ENCODE measurements at regions not wholly inside any gene's neighbourhood (a gene's known extent, or its start where the extent isn't known, plus 50 kb on each side); places are given as distances from the start of the nearest gene placed in this dataset.
"Not testable (repeated sequence)": the region's sequence is repeated elsewhere in the genome, so short reads cannot be mapped to it uniquely, and the experiment has no call there.

- Histone ChIP-seq H3K4me1 (ENCODE audit: insufficient read depth, insufficient read length) (no peaks in the 10 kb centered on the region), H3K36me3 (ENCODE audit: insufficient read depth, insufficient read length, low read length) (no peaks in the 10 kb centered on the region), H3K9me3 (ENCODE audit: insufficient read depth, low read length) (no peaks in the 10 kb centered on the region), H3K9ac (ENCODE audit: insufficient read length, low read depth) (no peak overlapping the region), H3K27me3 (ENCODE audit: insufficient read depth, insufficient read length) (no peaks in the 10 kb centered on the region), H3K4me3 (ENCODE audit: insufficient read length, low read depth) (no peak overlapping the region)
- TF ChIP-seq YY1 (IDR thresholded peaks at IDR 0.05; ENCODE audit: insufficient read depth, insufficient read length) (no peak), SUZ12 (IDR thresholded peaks at IDR 0.05; ENCODE audit: extremely low read depth, insufficient read depth, insufficient read length) (no peak), ZNF274 (IDR thresholded peaks at IDR 0.05; ENCODE audit: low read depth, low read length) (no peak)
- DNase-seq (ENCODE audit: low read depth, low spot score), result no peak
Measured at GRCh38 chr3:160092760-160093159, 104.1 kb downstream of the IL12A start.

- no peak overlapping the region for H3K9ac ChIP-seq (ENCODE audit: insufficient read length, low read depth)
- TF ChIP-seq SUZ12 (IDR thresholded peaks at IDR 0.05; ENCODE audit: extremely low read depth, insufficient read depth, insufficient read length) (no peak), ZNF274 (IDR thresholded peaks at IDR 0.05; ENCODE audit: low read depth, low read length) (no peak), YY1 (IDR thresholded peaks at IDR 0.05; ENCODE audit: insufficient read depth, insufficient read length) (no peak)
- no peaks in the 10 kb centered on the region for H3K27me3 ChIP-seq (ENCODE audit: insufficient read depth, insufficient read length)
- no peak for DNase-seq (ENCODE audit: low read depth, low spot score)
- H3K9me3 ChIP-seq (ENCODE audit: insufficient read depth, low read length), result no peaks in the 10 kb centered on the region
- H3K36me3 ChIP-seq (ENCODE audit: insufficient read depth, insufficient read length, low read length), result no peaks in the 10 kb centered on the region
- H3K4me3 ChIP-seq (ENCODE audit: insufficient read length, low read depth), result no peak overlapping the region
- H3K4me1 ChIP-seq (ENCODE audit: insufficient read depth, insufficient read length), result no peaks in the 10 kb centered on the region
Measured at GRCh38 chr3:160094562-160094961, 105.9 kb downstream of the IL12A start.

GRCh38 chr3:160097478-160097877, 108.8 kb downstream of the IL12A start:
- no peaks in the 10 kb centered on the region for H3K27me3 ChIP-seq (ENCODE audit: insufficient read depth, insufficient read length)
- no peak for TF ChIP-seq ZNF274 (IDR thresholded peaks at IDR 0.05; ENCODE audit: low read depth, low read length)
- H3K9me3 ChIP-seq (ENCODE audit: insufficient read depth, low read length), result no peaks in the 10 kb centered on the region
- no peak overlapping the region for H3K9ac ChIP-seq (ENCODE audit: insufficient read length, low read depth)
- no peaks in the 10 kb centered on the region for H3K36me3 ChIP-seq (ENCODE audit: insufficient read depth, insufficient read length, low read length)
- H3K4me1 ChIP-seq (ENCODE audit: insufficient read depth, insufficient read length), result no peaks in the 10 kb centered on the region
- no peak overlapping the region for H3K4me3 ChIP-seq (ENCODE audit: insufficient read length, low read depth)
- DNase-seq (ENCODE audit: low read depth, low spot score), result no peak

GRCh38 chr3:160098261-160098908, 109.8 kb downstream of the IL12A start:
- Histone ChIP-seq H3K9ac (ENCODE audit: insufficient read length, low read depth) (no peak overlapping the region), H3K4me3 (ENCODE audit: insufficient read length, low read depth) (no peak overlapping the region), H3K27me3 (ENCODE audit: insufficient read depth, insufficient read length) (no peaks in the 10 kb centered on the region), H3K36me3 (ENCODE audit: insufficient read depth, insufficient read length, low read length) (no peaks in the 10 kb centered on the region), H3K4me1 (ENCODE audit: insufficient read depth, insufficient read length) (no peaks in the 10 kb centered on the region), H3K9me3 (ENCODE audit: insufficient read depth, low read length) (no peaks in the 10 kb centered on the region)
- no peak for TF ChIP-seq ZNF274 (IDR thresholded peaks at IDR 0.05; ENCODE audit: low read depth, low read length)
- no peak for TF ChIP-seq YY1 (IDR thresholded peaks at IDR 0.05; ENCODE audit: insufficient read depth, insufficient read length)
- TF ChIP-seq SUZ12 (IDR thresholded peaks at IDR 0.05; ENCODE audit: extremely low read depth, insufficient read depth, insufficient read length), result no peak
- no peak for DNase-seq (ENCODE audit: low read depth, low spot score)

GRCh38 chr3:160098926-160099626, 110.4 kb downstream of the IL12A start:
- Histone ChIP-seq H3K9ac (ENCODE audit: insufficient read length, low read depth) (no peak overlapping the region), H3K4me3 (ENCODE audit: insufficient read length, low read depth) (no peak overlapping the region), H3K4me1 (ENCODE audit: insufficient read depth, insufficient read length) (no peaks in the 10 kb centered on the region), H3K27me3 (ENCODE audit: insufficient read depth, insufficient read length) (no peaks in the 10 kb centered on the region), H3K36me3 (ENCODE audit: insufficient read depth, insufficient read length, low read length) (no peaks in the 10 kb centered on the region), H3K9me3 (ENCODE audit: insufficient read depth, low read length) (no peaks in the 10 kb centered on the region)
- TF ChIP-seq ZNF274 (IDR thresholded peaks at IDR 0.05; ENCODE audit: low read depth, low read length) (no peak), SUZ12 (IDR thresholded peaks at IDR 0.05; ENCODE audit: extremely low read depth, insufficient read depth, insufficient read length) (no peak), YY1 (IDR thresholded peaks at IDR 0.05; ENCODE audit: insufficient read depth, insufficient read length) (no peak)
- DNase-seq (ENCODE audit: low read depth, low spot score), result no peak

DNA sequence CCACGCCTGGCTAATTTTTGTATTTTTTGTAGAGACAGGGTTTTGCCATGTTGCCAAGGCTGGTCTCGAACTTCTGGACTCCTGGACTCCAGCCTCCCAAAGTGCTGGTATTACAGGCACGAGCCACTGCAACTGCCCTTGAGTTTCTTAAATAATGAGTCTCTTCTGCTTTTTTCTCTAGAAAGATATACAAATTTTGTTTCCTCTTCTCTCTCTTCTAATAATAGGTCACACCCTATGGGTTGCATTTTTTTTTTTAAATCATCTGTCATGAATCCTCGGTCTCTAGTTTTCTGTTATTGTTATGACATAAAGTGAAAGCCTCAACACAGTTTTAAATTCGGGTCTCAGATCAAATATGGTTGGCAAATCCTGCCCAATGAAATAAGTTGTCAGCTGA, 111.2 kb downstream of the IL12A start:
- no peaks in the 10 kb centered on the region for H3K4me1 ChIP-seq (ENCODE audit: insufficient read depth, insufficient read length)
- DNase-seq (ENCODE audit: low read depth, low spot score), result no peak
- H3K9ac ChIP-seq (ENCODE audit: insufficient read length, low read depth), result no peak overlapping the region

GRCh38 chr3:160100610-160101009, 112.0 kb downstream of the IL12A start:
- H3K4me3 ChIP-seq (ENCODE audit: insufficient read length, low read depth), result no peak overlapping the region
- H3K9me3 ChIP-seq (ENCODE audit: insufficient read depth, low read length), result no peaks in the 10 kb centered on the region
- TF ChIP-seq ZNF274 (IDR thresholded peaks at IDR 0.05; ENCODE audit: low read depth, low read length) (no peak), YY1 (IDR thresholded peaks at IDR 0.05; ENCODE audit: insufficient read depth, insufficient read length) (no peak), SUZ12 (IDR thresholded peaks at IDR 0.05; ENCODE audit: extremely low read depth, insufficient read depth, insufficient read length) (no peak)
- DNase-seq (ENCODE audit: low read depth, low spot score), result no peak
- no peak overlapping the region for H3K9ac ChIP-seq (ENCODE audit: insufficient read length, low read depth)
- no peaks in the 10 kb centered on the region for H3K27me3 ChIP-seq (ENCODE audit: insufficient read depth, insufficient read length)
- no peaks in the 10 kb centered on the region for H3K36me3 ChIP-seq (ENCODE audit: insufficient read depth, insufficient read length, low read length)
- no peaks in the 10 kb centered on the region for H3K4me1 ChIP-seq (ENCODE audit: insufficient read depth, insufficient read length)

More for the DNA sequence above, 111.2 kb downstream of the IL12A start:
- Histone ChIP-seq H3K9me3 (ENCODE audit: insufficient read depth, low read length) (no peaks in the 10 kb centered on the region), H3K27me3 (ENCODE audit: insufficient read depth, insufficient read length) (no peaks in the 10 kb centered on the region), H3K4me3 (ENCODE audit: insufficient read length, low read depth) (no peak overlapping the region), H3K36me3 (ENCODE audit: insufficient read depth, insufficient read length, low read length) (no peaks in the 10 kb centered on the region)
- TF ChIP-seq ZNF274 (IDR thresholded peaks at IDR 0.05; ENCODE audit: low read depth, low read length) (no peak), SUZ12 (IDR thresholded peaks at IDR 0.05; ENCODE audit: extremely low read depth, insufficient read depth, insufficient read length) (no peak), YY1 (IDR thresholded peaks at IDR 0.05; ENCODE audit: insufficient read depth, insufficient read length) (no peak)

DNA sequence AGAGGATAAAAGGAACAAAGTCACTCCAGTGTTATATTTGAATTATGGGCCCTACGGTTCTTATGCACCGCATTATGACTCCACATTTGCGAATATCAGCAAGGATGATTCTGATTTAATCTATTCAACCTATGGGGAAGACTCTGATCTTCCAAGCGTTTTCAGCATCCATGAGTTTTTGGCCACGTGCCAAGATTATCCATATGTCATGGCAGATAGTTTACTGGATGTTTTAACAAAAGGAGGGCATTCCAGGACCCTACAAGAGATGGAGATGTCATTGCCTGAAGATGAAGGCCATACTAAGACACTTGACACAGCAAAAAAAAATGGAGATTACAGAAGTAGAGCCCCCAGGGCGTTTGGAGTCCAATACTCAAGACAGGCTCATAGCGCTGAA, 113.4 kb downstream of the IL12A start:
- not testable (repeated sequence) for DNase-seq (ENCODE audit: low read depth, low spot score); H3K4me3 ChIP-seq (ENCODE audit: insufficient read length, low read depth); H3K36me3 ChIP-seq (ENCODE audit: insufficient read depth, insufficient read length, low read length); H3K4me1 ChIP-seq (ENCODE audit: insufficient read depth, insufficient read length); H3K27me3 ChIP-seq (ENCODE audit: insufficient read depth, insufficient read length); H3K9me3 ChIP-seq (ENCODE audit: insufficient read depth, low read length); H3K9ac ChIP-seq (ENCODE audit: insufficient read length, low read depth)

All from NT2/D1 (cell line).